ENCODE measurements at regions not wholly inside any gene's neighbourhood (a gene's known extent, or its start where the extent isn't known, plus 50 kb on each side); places are given as distances from the start of the nearest gene placed in this dataset.
A peak's percentile ranks its signal among the peaks of the same experiment; 100 is the strongest.

DNA sequence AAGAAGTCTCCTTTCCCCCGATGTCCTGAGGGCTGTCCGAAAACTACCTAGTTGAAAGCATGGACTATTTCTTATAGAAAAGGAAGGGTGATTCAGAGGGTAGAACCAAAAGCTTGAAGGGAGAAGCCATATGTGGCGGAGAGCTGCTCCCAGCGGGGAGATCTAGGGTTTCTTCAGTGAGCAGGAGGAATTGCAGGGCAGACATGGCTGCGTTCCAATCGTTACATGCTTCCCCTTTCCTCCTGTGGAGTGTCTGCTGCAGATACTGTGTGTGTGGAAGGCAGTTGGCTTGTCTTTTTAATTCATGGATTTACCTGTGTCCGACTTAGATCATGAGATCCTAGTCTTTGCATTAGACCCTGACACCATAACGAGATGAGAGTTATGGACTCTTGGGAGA, 799.5 kb downstream of the QKI start:
- DNase-seq (ENCODE audit: low spot score) = no peak

DNA sequence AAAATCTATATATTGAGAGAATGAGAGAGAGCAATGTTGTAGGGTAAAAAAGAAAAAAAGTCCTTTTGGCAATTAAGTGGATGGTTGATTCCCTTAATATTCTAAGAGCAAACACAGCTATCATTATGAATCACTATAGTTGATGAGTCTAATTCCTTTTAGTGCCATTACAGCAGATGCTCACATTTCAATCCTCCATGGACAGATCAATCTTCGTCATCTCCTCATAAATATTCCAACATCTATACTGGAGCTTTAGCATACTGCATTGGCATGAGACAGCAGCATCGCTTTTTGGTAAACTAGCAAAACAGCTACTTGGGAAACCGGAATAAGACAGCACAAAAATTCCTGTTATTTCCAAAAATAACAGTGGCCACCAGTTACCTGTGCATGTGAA, 796.7 kb downstream of the QKI start:
- DNase-seq (ENCODE audit: low spot score) = no peak

- no peak for DNase-seq (ENCODE audit: low spot score)
Measured at GRCh38 chr6:164210783-164211182, 796.3 kb downstream of the QKI start.

DNA sequence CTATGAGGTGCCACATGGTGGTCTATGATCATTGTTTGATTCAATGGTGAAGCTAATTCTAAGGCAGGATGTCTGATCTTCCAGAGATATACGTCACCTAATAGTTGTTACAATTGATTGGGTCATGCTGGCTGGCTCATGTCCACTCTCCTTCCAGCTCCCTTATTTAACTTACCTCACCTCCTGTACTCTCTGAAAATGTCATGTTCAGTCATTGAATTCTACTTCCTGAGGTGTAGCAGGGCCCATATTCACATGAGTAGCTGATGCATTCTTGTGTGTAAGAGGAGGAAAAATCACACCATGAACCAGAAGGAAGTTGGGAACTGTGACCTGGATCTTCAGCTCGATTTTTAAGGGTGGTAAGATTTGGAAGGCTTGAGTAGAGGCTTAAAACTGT, 795.8 kb downstream of the QKI start:
- DNase-seq (ENCODE audit: low spot score) = peak; percentile 20

DNA sequence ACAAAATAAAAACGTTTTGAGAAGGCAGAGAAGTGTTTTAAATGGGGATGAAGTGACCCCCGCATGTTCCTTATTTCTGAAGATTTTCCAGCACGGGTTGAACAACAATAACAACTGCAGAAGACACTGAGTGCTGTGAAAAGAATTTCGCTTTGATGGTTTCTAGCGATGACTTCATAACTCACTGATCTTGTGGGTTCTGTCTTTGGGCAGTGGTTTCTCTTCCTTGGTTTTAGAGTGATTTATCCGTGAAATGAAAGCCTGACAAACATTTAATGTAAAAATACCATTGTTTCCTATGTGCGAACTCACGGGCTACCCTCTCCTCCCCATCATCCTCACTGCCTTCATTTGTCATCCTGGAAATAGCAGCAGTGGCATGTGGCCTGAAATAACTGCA, 793.9 kb downstream of the QKI start:
- DNase-seq (ENCODE audit: low spot score) = no peak

DNA sequence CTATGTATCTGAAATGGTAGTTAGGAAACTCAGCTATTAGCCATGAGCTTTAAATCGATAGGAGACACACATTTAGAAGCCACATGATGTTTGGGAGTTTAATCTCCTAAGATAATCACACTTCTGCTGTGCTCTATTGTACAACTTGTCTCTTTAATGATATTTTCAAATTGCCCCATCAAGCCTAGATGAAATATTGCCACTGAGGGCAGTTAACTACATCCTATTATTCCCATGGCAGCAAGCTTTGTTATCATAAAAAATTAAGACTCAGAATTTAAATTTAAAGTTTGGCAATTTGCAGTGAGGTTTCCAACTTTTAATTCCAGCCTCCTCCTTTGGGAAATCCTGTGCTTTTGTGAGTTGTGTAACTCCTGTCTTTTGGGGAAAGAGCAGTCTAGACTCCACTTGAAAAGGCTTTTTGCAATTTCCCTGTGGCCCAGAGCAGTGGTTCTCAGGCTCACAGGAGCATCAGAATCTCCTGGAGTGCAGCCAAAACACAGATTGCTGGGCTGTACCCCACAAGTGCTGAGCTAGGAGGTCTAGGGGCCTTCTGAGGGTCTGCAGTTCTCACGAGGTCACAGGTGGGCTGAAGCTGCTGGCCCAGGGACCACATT, 792.4 kb downstream of the QKI start:
- no peak for DNase-seq (ENCODE audit: low spot score)

- peak; percentile 22 for DNase-seq (ENCODE audit: low spot score)
Measured at GRCh38 chr6:164200071-164200470, 785.6 kb downstream of the QKI start.

- DNase-seq (ENCODE audit: low spot score) = no peak
Measured at GRCh38 chr6:164195942-164196281, 781.4 kb downstream of the QKI start.

- DNase-seq (ENCODE audit: low spot score) = no peak
Measured at GRCh38 chr6:164195278-164195941, 780.9 kb downstream of the QKI start.

DNA sequence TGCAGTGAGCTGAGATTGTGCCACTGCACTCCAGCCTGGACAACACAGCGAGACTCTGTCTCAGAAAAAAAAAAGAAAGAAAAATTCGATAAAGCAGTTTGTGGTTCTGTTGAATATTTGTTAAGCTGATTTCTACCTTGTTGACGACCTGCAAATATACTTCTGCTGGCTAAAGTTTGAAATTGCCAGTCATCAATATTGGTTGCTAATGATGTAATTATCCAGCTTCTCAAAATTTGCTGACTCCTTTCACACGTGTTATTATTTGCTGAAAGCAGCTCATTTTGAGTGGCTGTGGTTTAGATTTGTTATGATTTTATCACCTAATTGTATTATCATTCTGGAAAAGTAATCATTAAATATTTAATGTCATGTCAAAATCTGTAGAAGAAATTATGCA, 774.3 kb downstream of the QKI start:
- no peak for DNase-seq (ENCODE audit: low spot score)

DNA sequence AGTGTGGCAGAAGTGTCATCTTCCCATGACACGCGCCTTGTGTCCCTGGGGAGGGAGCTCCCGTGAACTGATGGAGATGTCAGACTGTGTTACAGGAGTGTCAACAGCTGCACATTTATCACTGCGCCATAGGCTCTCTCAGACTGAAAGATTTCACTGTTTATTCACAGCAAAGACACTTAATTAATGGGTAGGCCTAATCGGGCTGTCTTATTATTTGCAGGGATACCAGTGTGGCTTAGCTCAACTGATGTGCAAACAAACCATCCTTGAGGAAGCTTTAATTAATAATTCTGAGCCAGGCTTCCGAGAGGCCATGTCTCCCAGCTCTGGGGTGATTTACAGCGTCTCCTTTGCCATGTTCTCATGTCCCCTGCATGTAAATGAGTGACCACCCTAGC, 771.0 kb downstream of the QKI start:
- DNase-seq (ENCODE audit: low spot score) = no peak

DNA sequence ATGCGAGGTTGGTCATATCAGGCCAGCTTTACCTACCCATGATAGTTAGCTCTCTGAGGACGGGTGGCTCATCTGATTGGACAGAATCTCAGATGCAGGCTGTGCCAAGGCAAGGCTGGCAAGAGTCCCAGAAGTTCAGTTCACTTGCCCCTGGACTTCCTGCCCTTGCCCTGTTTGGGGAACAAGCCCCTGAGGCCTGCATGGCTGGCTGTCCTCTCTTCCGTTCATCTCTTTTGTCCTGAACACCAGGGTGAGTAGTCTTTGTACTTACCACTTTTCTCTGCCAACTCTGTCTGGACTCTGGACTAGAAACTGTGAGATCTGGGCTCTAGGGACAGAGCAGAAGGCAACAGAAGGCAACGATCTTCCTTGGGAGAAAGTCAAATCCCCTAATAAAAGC, 769.9 kb downstream of the QKI start:
- no peak for DNase-seq (ENCODE audit: low spot score)

DNA sequence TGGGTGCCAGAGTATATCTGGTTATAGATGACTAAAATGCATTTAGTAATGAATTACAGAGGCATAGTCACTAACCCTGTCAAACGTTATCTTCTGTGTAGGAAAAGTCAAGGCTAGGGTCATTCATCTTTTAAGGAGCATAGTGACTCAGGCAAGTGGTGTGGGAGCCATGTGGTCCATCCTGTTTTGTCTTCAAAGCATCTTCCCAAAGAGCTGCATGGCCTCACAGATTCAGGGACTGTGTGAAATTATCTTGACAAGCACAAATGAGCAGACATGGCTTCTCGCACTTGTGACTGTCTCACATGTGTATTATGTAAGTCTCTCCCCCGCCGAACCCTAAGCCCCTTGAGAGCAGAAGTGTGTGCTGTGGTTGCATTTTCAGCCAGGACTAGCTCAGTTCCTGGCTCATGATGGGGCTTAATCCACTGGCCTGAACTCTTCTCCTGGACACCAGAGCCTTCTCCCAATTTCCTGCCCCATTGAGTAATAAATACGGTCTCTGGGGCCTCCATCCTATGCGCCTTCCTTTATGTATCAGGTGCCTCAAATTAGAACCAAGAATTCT, 769.1 kb downstream of the QKI start:
- DNase-seq (ENCODE audit: low spot score) = no peak

DNA sequence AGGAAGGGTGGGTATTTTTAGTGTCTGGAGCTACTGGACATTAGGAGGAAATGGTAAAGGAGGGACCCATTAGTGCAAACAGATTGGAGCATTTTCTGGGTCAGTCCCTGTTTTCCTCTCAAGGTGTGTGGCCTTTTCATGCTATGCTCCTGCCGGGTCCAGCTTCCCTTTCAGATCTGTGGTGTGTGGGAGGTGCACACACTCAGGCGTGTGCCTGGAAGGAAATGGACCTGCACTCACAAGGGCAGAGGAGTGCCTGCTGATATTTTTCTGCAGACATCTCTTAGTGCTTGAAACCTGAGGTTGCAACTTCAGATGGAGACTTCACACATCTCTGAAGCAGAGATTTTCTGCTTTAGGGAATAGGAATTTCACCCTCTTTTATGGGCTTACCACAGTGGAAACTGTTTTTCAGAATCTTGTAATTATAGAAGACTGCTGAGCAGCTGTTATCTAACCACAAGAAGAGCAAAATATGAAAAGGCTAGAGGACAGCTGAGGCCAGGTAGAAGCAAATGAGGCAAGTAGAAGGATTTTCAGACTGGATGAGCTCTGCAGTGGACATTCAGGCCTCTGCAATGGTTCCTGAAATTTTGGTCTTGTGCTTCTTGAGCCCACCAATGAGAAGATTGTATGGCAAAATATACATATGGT, 764.3 kb downstream of the QKI start:
- DNase-seq (ENCODE audit: low spot score) = no peak

- DNase-seq (ENCODE audit: low spot score) = no peak
Measured at GRCh38 chr6:164169355-164169754, 754.8 kb downstream of the QKI start.

DNA sequence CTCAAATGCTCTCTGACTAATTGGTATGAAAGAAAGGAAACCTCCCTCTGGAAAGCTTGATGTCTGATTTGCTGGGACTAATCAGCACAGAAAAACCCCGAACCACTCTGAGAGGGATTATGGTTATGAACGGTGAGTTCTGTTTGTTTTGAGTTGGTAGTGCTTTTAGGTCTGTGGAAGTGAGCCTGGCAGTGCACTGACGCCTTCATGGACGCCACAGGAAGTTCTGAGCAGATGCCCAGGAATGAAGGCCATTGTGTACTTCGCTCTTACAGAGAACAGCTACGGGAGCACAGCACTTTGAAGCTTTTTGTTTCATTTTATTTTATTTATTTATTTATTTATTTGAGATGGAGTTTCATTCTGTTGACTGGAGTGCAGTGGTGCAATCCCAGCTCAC, 754.1 kb downstream of the QKI start:
- DNase-seq (ENCODE audit: low spot score) = peak; percentile 15

- DNase-seq (ENCODE audit: low spot score) = no peak
Measured at GRCh38 chr6:164167873-164168405, 753.4 kb downstream of the QKI start.

- DNase-seq (ENCODE audit: low spot score) = no peak
Measured at GRCh38 chr6:164166996-164167395, 752.5 kb downstream of the QKI start.

DNA sequence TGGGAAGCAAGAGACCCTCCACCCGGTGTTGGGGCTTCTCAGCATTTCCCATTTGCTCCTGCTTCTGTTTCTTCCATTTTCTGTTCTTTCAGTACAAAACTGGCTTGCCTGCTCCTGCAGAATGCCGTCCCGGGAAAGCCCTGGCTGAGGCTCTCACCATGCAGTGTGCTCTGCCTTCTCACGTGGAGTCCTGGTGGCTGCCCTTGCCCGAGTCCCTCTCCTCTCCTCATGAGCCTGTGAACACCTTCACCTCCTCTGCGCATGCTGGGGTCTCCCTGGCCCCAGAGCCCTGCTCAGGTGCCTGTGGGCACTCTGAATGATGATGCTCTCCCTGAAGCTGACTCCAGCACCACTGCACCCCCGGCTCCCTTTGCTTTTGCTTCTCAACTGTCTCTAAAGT, 752.0 kb downstream of the QKI start:
- DNase-seq (ENCODE audit: low spot score) = no peak

GRCh38 chr6:164164876-164165275, 750.4 kb downstream of the QKI start:
- peak; percentile 5 for DNase-seq (ENCODE audit: low spot score)

DNA sequence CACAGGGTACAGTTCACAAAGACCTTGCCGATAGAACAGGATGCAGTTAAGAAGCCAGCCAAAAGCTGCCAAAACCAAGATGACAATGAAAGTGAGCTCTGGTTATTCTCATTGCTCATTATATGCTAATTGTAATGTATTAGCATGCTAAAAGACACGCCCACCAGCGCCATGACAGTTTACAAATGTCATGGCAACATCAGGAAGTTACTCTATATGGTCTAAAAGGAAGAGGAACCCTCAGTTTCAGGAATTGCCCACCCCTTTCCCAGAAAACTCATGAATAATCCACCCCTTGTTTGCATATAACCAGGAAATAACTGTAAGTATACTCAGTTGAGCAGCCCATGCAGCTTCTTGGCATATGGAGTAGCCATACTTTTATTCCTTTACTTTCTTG, 748.7 kb downstream of the QKI start:
- DNase-seq (ENCODE audit: low spot score) = no peak

DNA sequence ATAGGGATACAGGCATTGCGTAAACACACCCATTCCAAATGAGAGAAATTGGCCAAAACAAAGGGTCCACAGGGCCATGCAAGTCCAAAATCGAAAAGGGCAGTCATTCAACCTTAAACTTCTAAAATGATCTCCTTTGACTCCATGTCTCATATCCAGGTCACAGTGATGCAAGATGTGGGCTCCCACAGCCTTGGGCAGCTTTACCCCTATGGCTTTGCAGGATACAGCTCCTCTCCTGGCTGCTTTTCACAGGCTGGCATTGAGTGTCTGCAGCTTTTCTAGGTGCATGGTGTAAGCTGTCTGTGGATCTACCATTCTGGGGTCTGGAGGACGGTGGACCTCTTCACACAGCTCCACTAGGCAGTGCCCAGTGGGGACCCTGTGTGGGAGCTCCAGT, 744.5 kb downstream of the QKI start:
- DNase-seq (ENCODE audit: low spot score) = no peak

DNA sequence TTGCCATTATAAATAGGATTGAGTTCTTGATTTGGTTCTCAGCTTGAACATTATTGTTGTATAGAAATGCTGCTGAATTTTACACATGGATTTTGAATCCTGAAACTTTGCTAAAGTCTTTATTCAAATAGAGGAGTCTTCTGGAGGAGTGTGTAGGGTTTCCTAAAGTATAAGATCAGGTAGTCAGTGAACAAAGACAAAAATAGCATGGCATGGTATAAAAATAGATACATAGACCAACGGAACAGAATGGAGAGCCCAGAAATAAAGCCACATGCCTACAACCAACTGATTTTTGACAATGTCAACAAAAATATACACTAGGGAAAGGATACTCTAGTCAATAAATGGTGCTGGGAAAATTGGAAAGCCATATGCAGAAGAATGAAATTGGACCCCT, 740.1 kb downstream of the QKI start:
- no peak for DNase-seq (ENCODE audit: low spot score)
